Panc1 (cell line): ENCODE measurements at regions not wholly inside any gene's neighbourhood (a gene's known extent, or its start where the extent isn't known, plus 50 kb on each side); places are given as distances from the start of the nearest gene placed in this dataset.

Source experiments
- CTCF ChIP-seq: fragments of 450-650 bp; IDR thresholded peaks from 2 replicates; pipeline ENCODE4 v1.5.1; 2017; ENCODE audit warnings: mild to moderate bottlenecking
- SIN3A ChIP-seq: IDR thresholded peaks from 2 replicates; pipeline ENCODE4 v1.6.1; 2012; ENCODE audit warnings: low read depth, mild to moderate bottlenecking, low read length, moderate library complexity, borderline replicate concordance; ENCODE audit not compliant: insufficient read depth

- TF ChIP-seq CTCF (no peak), SIN3A (no peak)
These were observed 264.0 kb upstream of the CCL2 start for GRCh38 chr17:33990943-33991706.
